ENCODE measurements at regions not wholly inside any gene's neighbourhood (a gene's known extent, or its start where the extent isn't known, plus 50 kb on each side); places are given as distances from the start of the nearest gene placed in this dataset.

- Histone ChIP-seq H4K20me1 (ENCODE audit: insufficient read depth) (no peaks in the 10 kb centered on the region), H3K9me3 (ENCODE audit: low read depth) (no peaks in the 10 kb centered on the region), H3K4me3 (no peak overlapping the region), H3K36me3 (ENCODE audit: low read depth) (no peaks in the 10 kb centered on the region), H3K4me2 (ENCODE audit: unreplicated experiment) (no peak overlapping the region), H2AFZ (no peak overlapping the region), H3K9me2 (ENCODE audit: insufficient read depth) (no peaks in the 10 kb centered on the region), H3K27ac (no peak overlapping the region), H3K9ac (no peak overlapping the region), H3K27me3 (replicated peaks; ENCODE audit: insufficient read depth) (no peaks in the 10 kb centered on the region), H3K4me1 (ENCODE audit: insufficient read depth) (no peaks in the 10 kb centered on the region), H3K79me2 (ENCODE audit: insufficient read depth) (no peaks in the 10 kb centered on the region), H3F3A (ENCODE audit: insufficient read depth) (no peaks in the 10 kb centered on the region)
- DNase-seq: peak; percentile 19
- in situ Hi-C loops (cut with MboI): no loop called here
- TF ChIP-seq EZH2phosphoT487 (IDR thresholded peaks at IDR 0.05; ENCODE audit: insufficient read depth, low read depth): no peak
- TF ChIP-seq EZH2 (IDR thresholded peaks at IDR 0.05; ENCODE audit: insufficient read depth, poor library complexity, severe bottlenecking): no peak
Observed at GRCh38 chr4:126591583-126591982, 1041.2 kb upstream of the INTU start.

DNA sequence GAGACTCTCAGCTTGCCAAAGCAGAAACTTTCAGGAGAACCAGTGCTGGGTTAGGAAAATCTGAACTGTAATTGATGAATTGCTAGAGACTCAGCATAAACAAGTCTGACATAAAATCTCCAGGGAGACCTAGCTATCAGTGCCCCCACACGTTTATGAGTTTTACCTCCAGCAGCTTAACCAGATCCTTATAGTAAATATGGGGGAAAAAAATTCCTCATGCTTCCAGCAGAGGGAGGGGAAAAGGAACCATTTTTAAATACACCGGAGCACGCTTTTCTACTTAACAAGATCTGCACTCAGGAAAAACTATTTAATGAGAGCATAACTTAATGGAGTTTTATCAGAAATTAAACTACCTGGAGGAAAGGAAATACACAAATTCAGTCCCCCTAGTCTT is 1040.7 kb upstream of the INTU start:
- H3K9ac ChIP-seq: no peak overlapping the region
- H3K27ac ChIP-seq: no peak overlapping the region
- H3K36me3 ChIP-seq (ENCODE audit: low read depth): no peaks in the 10 kb centered on the region
- DNase-seq: peak; percentile 18
- no peaks in the 10 kb centered on the region for H4K20me1 ChIP-seq (ENCODE audit: insufficient read depth)
- TF ChIP-seq EZH2 (IDR thresholded peaks at IDR 0.05; ENCODE audit: insufficient read depth, poor library complexity, severe bottlenecking) (no peak), EZH2phosphoT487 (IDR thresholded peaks at IDR 0.05; ENCODE audit: insufficient read depth, low read depth) (no peak)
- no peaks in the 10 kb centered on the region for H3K9me3 ChIP-seq (ENCODE audit: low read depth)
- no peak overlapping the region for H3K4me2 ChIP-seq (ENCODE audit: unreplicated experiment)
- H3F3A ChIP-seq (ENCODE audit: insufficient read depth): no peaks in the 10 kb centered on the region
- H3K27me3 ChIP-seq (replicated peaks; ENCODE audit: insufficient read depth): no peaks in the 10 kb centered on the region
- no peak overlapping the region; the same call in 1 of the 2 replicates for H2AFZ ChIP-seq
- H3K79me2 ChIP-seq (ENCODE audit: insufficient read depth): no peaks in the 10 kb centered on the region
- H3K9me2 ChIP-seq (ENCODE audit: insufficient read depth): no peaks in the 10 kb centered on the region
- H3K4me3 ChIP-seq: no peak overlapping the region
- no peaks in the 10 kb centered on the region for H3K4me1 ChIP-seq (ENCODE audit: insufficient read depth)
- in situ Hi-C loops (cut with MboI): no loop called here
- 64 to 65% methylated on average over 3 of the region's 3 CpGs for WGBS, 2 experiments (ENCODE audit: low coverage in 1 of 2, low lambda C conversion rate in 2 of 2, missing lambda C conversion rate in 2 of 2)

- Histone ChIP-seq H3K36me3 (ENCODE audit: low read depth) (no peaks in the 10 kb centered on the region), H3K27ac (no peak overlapping the region), H3K4me2 (ENCODE audit: unreplicated experiment) (no peak overlapping the region), H3F3A (ENCODE audit: insufficient read depth) (no peaks in the 10 kb centered on the region), H3K9ac (no peak overlapping the region), H2AFZ (no peak overlapping the region), H4K20me1 (ENCODE audit: insufficient read depth) (no peaks in the 10 kb centered on the region), H3K9me2 (ENCODE audit: insufficient read depth) (no peaks in the 10 kb centered on the region), H3K27me3 (replicated peaks; ENCODE audit: insufficient read depth) (no peaks in the 10 kb centered on the region), H3K79me2 (ENCODE audit: insufficient read depth) (no peaks in the 10 kb centered on the region), H3K9me3 (ENCODE audit: low read depth) (no peaks in the 10 kb centered on the region), H3K4me3 (no peak overlapping the region), H3K4me1 (ENCODE audit: insufficient read depth) (no peaks in the 10 kb centered on the region)
- in situ Hi-C loops (cut with MboI): no loop called here
- 93 to 98% methylated on average over 2 of the region's 2 CpGs for WGBS, 2 experiments (ENCODE audit: low coverage in 1 of 2, low lambda C conversion rate in 2 of 2, missing lambda C conversion rate in 2 of 2)
- TF ChIP-seq EZH2 (IDR thresholded peaks at IDR 0.05; ENCODE audit: insufficient read depth, poor library complexity, severe bottlenecking): no peak
- no peak for TF ChIP-seq EZH2phosphoT487 (IDR thresholded peaks at IDR 0.05; ENCODE audit: insufficient read depth, low read depth)
- DNase-seq: no peak
Observed at GRCh38 chr4:126593626-126594025, 1039.1 kb upstream of the INTU start.

DNA sequence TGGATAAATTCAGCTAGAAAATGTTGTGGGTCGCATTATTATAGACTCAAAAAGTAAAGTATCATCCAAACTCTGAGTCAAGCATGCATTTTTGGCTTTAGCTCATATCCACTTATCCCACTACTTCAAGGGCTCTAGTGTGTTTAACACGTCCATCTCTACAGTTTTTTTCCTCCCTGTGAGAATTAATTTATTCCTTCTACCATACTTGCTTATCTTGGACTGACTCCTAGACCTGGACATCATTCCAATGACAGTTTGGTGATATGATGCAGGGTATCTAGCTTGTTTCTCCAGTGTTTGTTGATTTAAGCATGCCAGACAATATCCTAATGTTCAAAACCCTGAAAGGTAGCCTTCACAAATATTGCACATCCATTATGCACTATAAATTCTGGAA is 1037.1 kb upstream of the INTU start:
- Histone ChIP-seq H3K36me3 (ENCODE audit: low read depth) (no peaks in the 10 kb centered on the region), H3K4me3 (no peak overlapping the region), H3K27ac (no peak overlapping the region), H2AFZ (no peak overlapping the region), H3K79me2 (ENCODE audit: insufficient read depth) (no peaks in the 10 kb centered on the region), H3K4me2 (ENCODE audit: unreplicated experiment) (no peak overlapping the region), H3K9ac (no peak overlapping the region), H3K9me2 (ENCODE audit: insufficient read depth) (no peaks in the 10 kb centered on the region), H3K9me3 (ENCODE audit: low read depth) (no peaks in the 10 kb centered on the region), H3F3A (ENCODE audit: insufficient read depth) (no peaks in the 10 kb centered on the region), H3K27me3 (replicated peaks; ENCODE audit: insufficient read depth) (no peaks in the 10 kb centered on the region), H3K4me1 (ENCODE audit: insufficient read depth) (no peaks in the 10 kb centered on the region), H4K20me1 (ENCODE audit: insufficient read depth) (no peaks in the 10 kb centered on the region)
- 63 to 74% methylated on average over 2 of the region's 2 CpGs for WGBS, 2 experiments (ENCODE audit: low coverage in 1 of 2, low lambda C conversion rate in 2 of 2, missing lambda C conversion rate in 2 of 2)
- DNase-seq: no peak
- TF ChIP-seq EZH2 (IDR thresholded peaks at IDR 0.05; ENCODE audit: insufficient read depth, poor library complexity, severe bottlenecking): no peak
- TF ChIP-seq EZH2phosphoT487 (IDR thresholded peaks at IDR 0.05; ENCODE audit: insufficient read depth, low read depth): no peak
- in situ Hi-C loops (cut with MboI): no loop called here

GRCh38 chr4:126599746-126600145 is 1033.0 kb upstream of the INTU start:
- WGBS, 2 experiments (ENCODE audit: low coverage in 1 of 2, low lambda C conversion rate in 2 of 2, missing lambda C conversion rate in 2 of 2): 83 to 90% methylated on average over 4 of the region's 4 CpGs
- peak; percentile 5 for DNase-seq
- H3K27me3 ChIP-seq (replicated peaks; ENCODE audit: insufficient read depth): no peaks in the 10 kb centered on the region

More at GRCh38 chr4:126599746-126600145, 1033.0 kb upstream of the INTU start:
- Histone ChIP-seq H3K4me3 (no peak overlapping the region), H3K4me2 (ENCODE audit: unreplicated experiment) (no peak overlapping the region), H3K9ac (no peak overlapping the region), H3K27ac (no peak overlapping the region), H3F3A (ENCODE audit: insufficient read depth) (no peaks in the 10 kb centered on the region), H4K20me1 (ENCODE audit: insufficient read depth) (no peaks in the 10 kb centered on the region), H2AFZ (no peak overlapping the region), H3K79me2 (ENCODE audit: insufficient read depth) (no peaks in the 10 kb centered on the region), H3K9me3 (ENCODE audit: low read depth) (no peaks in the 10 kb centered on the region), H3K4me1 (ENCODE audit: insufficient read depth) (no peaks in the 10 kb centered on the region), H3K36me3 (ENCODE audit: low read depth) (no peaks in the 10 kb centered on the region), H3K9me2 (ENCODE audit: insufficient read depth) (no peaks in the 10 kb centered on the region)
- in situ Hi-C loops (cut with MboI): loop anchor here (25.0 kb wide), 2 partner anchors 788 to 1287 kb away; partner anchors contain the start of gene FAT4
- no peak for TF ChIP-seq EZH2 (IDR thresholded peaks at IDR 0.05; ENCODE audit: insufficient read depth, poor library complexity, severe bottlenecking)
- TF ChIP-seq EZH2phosphoT487 (IDR thresholded peaks at IDR 0.05; ENCODE audit: insufficient read depth, low read depth): no peak

Measured in GM23248 (cell line).